ENCODE measurements at regions not wholly inside any gene's neighbourhood (a gene's known extent, or its start where the extent isn't known, plus 50 kb on each side); places are given as distances from the start of the nearest gene placed in this dataset.

GRCh38 chr15:37229855-37230619 is 129.7 kb upstream of the MEIS2 start:
- Mint-ChIP-seq H3K36me3 (ENCODE audit: unreplicated experiment) (no peaks in the 10 kb centered on the region), H3K27me3 (ENCODE audit: unreplicated experiment) (peaks cover 32% of the 10 kb centered on the region), H3K27ac (ENCODE audit: unreplicated experiment) (no peak overlapping the region), H3K4me1 (ENCODE audit: unreplicated experiment) (no peaks in the 10 kb centered on the region), H3K4me3 (ENCODE audit: unreplicated experiment) (no peak overlapping the region), H3K9me3 (ENCODE audit: unreplicated experiment) (no peaks in the 10 kb centered on the region)
- no peak for DNase-seq (ENCODE audit: extremely low spot score, unreplicated experiment)
- TF ChIP-seq, protein P1, sequence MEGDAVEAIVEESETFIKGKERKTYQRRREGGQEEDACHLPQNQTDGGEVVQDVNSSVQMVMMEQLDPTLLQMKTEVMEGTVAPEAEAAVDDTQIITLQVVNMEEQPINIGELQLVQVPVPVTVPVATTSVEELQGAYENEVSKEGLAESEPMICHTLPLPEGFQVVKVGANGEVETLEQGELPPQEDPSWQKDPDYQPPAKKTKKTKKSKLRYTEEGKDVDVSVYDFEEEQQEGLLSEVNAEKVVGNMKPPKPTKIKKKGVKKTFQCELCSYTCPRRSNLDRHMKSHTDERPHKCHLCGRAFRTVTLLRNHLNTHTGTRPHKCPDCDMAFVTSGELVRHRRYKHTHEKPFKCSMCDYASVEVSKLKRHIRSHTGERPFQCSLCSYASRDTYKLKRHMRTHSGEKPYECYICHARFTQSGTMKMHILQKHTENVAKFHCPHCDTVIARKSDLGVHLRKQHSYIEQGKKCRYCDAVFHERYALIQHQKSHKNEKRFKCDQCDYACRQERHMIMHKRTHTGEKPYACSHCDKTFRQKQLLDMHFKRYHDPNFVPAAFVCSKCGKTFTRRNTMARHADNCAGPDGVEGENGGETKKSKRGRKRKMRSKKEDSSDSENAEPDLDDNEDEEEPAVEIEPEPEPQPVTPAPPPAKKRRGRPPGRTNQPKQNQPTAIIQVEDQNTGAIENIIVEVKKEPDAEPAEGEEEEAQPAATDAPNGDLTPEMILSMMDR (IDR thresholded peaks at IDR 0.05) = no peak

DNA sequence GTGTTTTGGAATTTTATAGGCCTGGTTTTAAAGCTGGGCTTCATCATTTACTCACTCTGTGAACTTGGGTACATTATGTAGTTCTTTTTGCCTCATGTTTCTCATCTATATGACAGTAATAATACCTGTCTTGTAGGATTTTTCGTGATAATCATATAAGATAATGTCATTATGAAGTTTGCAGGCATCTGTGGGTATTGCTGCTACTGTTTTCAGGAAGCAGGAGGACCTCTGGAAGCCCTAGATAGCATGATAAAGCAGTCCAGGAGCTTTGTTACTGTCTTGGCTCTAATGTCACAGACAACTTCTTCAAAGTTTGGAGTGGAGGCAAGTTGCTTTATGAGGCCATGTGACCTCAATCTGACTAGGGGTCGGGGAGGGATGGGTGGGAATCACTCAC is 145.0 kb upstream of the MEIS2 start:
- no peak for DNase-seq (ENCODE audit: extremely low spot score, unreplicated experiment)
- Mint-ChIP-seq H3K36me3 (ENCODE audit: unreplicated experiment) (no peaks in the 10 kb centered on the region), H3K9me3 (ENCODE audit: unreplicated experiment) (no peaks in the 10 kb centered on the region), H3K4me1 (ENCODE audit: unreplicated experiment) (no peaks in the 10 kb centered on the region), H3K27me3 (ENCODE audit: unreplicated experiment) (peaks cover 37% of the 10 kb centered on the region), H3K27ac (ENCODE audit: unreplicated experiment) (no peak overlapping the region), H3K4me3 (ENCODE audit: unreplicated experiment) (no peak overlapping the region)
- TF ChIP-seq, protein P1 (IDR thresholded peaks at IDR 0.05) = no peak

DNA sequence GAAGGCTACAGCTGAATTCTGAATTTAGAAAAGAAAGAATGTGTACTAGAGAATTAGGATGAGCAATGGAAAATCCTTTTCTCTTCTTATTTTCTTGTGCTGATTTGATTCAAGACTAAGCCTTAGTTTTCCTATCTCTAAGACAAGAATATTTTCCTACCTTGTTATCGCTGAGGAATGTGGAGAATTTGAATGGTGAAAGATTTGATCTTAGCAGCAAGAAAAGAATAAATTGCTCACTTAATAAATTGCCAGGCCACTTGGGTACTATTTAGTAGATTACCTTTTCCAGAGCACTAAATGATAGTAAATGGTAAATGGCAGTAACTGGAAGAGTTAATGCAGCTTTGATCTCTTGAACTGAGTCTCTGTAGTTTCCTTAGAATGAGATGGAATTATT is 145.7 kb upstream of the MEIS2 start:
- Mint-ChIP-seq H3K4me3 (ENCODE audit: unreplicated experiment) (no peak overlapping the region), H3K27ac (ENCODE audit: unreplicated experiment) (no peak overlapping the region), H3K4me1 (ENCODE audit: unreplicated experiment) (no peaks in the 10 kb centered on the region), H3K9me3 (ENCODE audit: unreplicated experiment) (no peaks in the 10 kb centered on the region), H3K36me3 (ENCODE audit: unreplicated experiment) (no peaks in the 10 kb centered on the region), H3K27me3 (ENCODE audit: unreplicated experiment) (peaks cover 38% of the 10 kb centered on the region)
- no peak for DNase-seq (ENCODE audit: extremely low spot score, unreplicated experiment)
- TF ChIP-seq, protein P1 (IDR thresholded peaks at IDR 0.05) = no peak

GRCh38 chr15:37246856-37247255 is 146.5 kb upstream of the MEIS2 start:
- no peak for DNase-seq (ENCODE audit: extremely low spot score, unreplicated experiment)
- Mint-ChIP-seq H3K27ac (ENCODE audit: unreplicated experiment) (no peak overlapping the region), H3K27me3 (ENCODE audit: unreplicated experiment) (peaks cover 41% of the 10 kb centered on the region), H3K4me1 (ENCODE audit: unreplicated experiment) (no peaks in the 10 kb centered on the region), H3K9me3 (ENCODE audit: unreplicated experiment) (no peaks in the 10 kb centered on the region), H3K4me3 (ENCODE audit: unreplicated experiment) (no peak overlapping the region), H3K36me3 (ENCODE audit: unreplicated experiment) (no peaks in the 10 kb centered on the region)
- TF ChIP-seq, protein P1 (IDR thresholded peaks at IDR 0.05) = no peak

DNA sequence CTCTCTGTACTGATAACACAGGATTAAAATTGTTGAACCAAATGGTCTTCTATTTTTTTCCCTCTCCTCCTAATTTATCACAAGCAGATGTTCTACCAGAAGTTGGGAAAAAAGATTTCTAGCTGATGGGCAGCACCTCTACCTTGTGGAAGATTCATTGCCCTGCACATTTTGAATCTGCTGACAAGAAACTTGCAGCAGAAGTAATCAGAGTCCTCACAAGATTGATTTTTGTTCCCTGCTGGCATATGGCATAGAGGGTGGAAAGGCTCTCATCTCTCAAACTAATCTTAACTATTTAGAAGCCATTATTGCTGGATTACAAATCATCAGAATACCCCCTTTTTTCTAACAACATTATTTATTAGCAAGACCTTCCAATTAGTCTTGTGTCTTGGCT is 148.9 kb upstream of the MEIS2 start:
- Mint-ChIP-seq H3K9me3 (ENCODE audit: unreplicated experiment) (no peaks in the 10 kb centered on the region), H3K36me3 (ENCODE audit: unreplicated experiment) (no peaks in the 10 kb centered on the region), H3K27ac (ENCODE audit: unreplicated experiment) (no peak overlapping the region), H3K4me1 (ENCODE audit: unreplicated experiment) (no peaks in the 10 kb centered on the region), H3K27me3 (ENCODE audit: unreplicated experiment) (peaks cover 37% of the 10 kb centered on the region), H3K4me3 (ENCODE audit: unreplicated experiment) (no peak overlapping the region)
- TF ChIP-seq, protein P1 (IDR thresholded peaks at IDR 0.05) = no peak
- DNase-seq (ENCODE audit: extremely low spot score, unreplicated experiment) = no peak

Data from osteocyte (in vitro differentiated cells).